H9 (cell line): ENCODE measurements at regions not wholly inside any gene's neighbourhood (a gene's known extent, or its start where the extent isn't known, plus 50 kb on each side); places are given as distances from the start of the nearest gene placed in this dataset.

ENCODE experiments used
- DNase-seq: peaks from one replicate; pipeline ENCODE4 v3.0.0-alpha.2; 2017
- H2AFZ ChIP-seq: one replicate; pipeline ENCODE4 v1.6.1; 2013; ENCODE audit warnings: mild to moderate bottlenecking, low read length, control low read depth, moderate library complexity
- H2AK5ac ChIP-seq: 2 replicates; pipeline ENCODE4 v1.6.1; 2013; ENCODE audit warnings: low read length, control low read depth, mixed read lengths; ENCODE audit not compliant: insufficient read length
- H2BK120ac ChIP-seq: one replicate; pipeline ENCODE4 v1.6.1; 2013; ENCODE audit warnings: low read depth, mild to moderate bottlenecking, low read length, control low read depth, inconsistent platforms; ENCODE audit not compliant: poor library complexity, severe bottlenecking
- H2BK12ac ChIP-seq: 2 replicates; pipeline ENCODE4 v1.6.1; 2013; ENCODE audit warnings: low read length, control low read depth, mixed read lengths, low read depth; ENCODE audit not compliant: insufficient read length
- H2BK15ac ChIP-seq: 2 replicates; pipeline ENCODE4 v1.6.1; 2013; ENCODE audit warnings: low read depth, low read length, control low read depth
- H2BK20ac ChIP-seq: one replicate; pipeline ENCODE4 v1.6.1; 2013; ENCODE audit warnings: low read depth, mild to moderate bottlenecking, low read length, control low read depth, inconsistent platforms; ENCODE audit not compliant: poor library complexity, severe bottlenecking
- H2BK5ac ChIP-seq: 2 replicates; pipeline ENCODE4 v1.6.1; 2013; ENCODE audit warnings: low read length, control low read depth, mixed read lengths; ENCODE audit not compliant: insufficient read length
- H3K14ac ChIP-seq: 2 replicates; pipeline ENCODE4 v1.6.1; 2013; ENCODE audit warnings: low read length, control low read depth; ENCODE audit not compliant: insufficient read depth
- H3K18ac ChIP-seq: 2 replicates; pipeline ENCODE4 v1.6.1; 2013; ENCODE audit warnings: low read depth, mild to moderate bottlenecking, mixed read lengths, low read length, control low read depth; ENCODE audit not compliant: insufficient read length
- H3K23ac ChIP-seq: 2 replicates; pipeline ENCODE4 v1.6.1; 2013; ENCODE audit warnings: low read length, control low read depth, mixed read lengths, low read depth; ENCODE audit not compliant: insufficient read length
- H3K23me2 ChIP-seq: 2 replicates; pipeline ENCODE4 v1.6.1; 2013; ENCODE audit warnings: low read depth, mild to moderate bottlenecking, mixed read lengths, low read length, control low read depth; ENCODE audit not compliant: insufficient read length, poor library complexity, severe bottlenecking
- H3K27ac ChIP-seq: 2 replicates; pipeline ENCODE4 v1.5.1; 2013; ENCODE audit warnings: low read length, control low read depth, mixed read lengths, low read depth; ENCODE audit not compliant: insufficient read length
- H3K27me3 ChIP-seq: 2 replicates; pipeline ENCODE4 v1.6.1; 2013; ENCODE audit warnings: low read length, control low read depth, inconsistent platforms; ENCODE audit not compliant: insufficient read depth
- H3K4ac ChIP-seq: 2 replicates; pipeline ENCODE4 v1.6.1; 2013; ENCODE audit warnings: low read depth, mild to moderate bottlenecking, control low read depth, inconsistent platforms, low read length, moderate library complexity
- H3K4me1 ChIP-seq: 2 replicates; pipeline ENCODE4 v1.6.1; 2013; ENCODE audit warnings: low read length, control low read depth, inconsistent platforms; ENCODE audit not compliant: insufficient read depth
- H3K4me2 ChIP-seq: 2 replicates; pipeline ENCODE4 v1.6.1; 2013; ENCODE audit warnings: low read length, control low read depth, mixed read lengths; ENCODE audit not compliant: insufficient read length, insufficient read depth
- H3K56ac ChIP-seq: 2 replicates; pipeline ENCODE4 v1.6.1; 2013; ENCODE audit warnings: low read depth, mild to moderate bottlenecking, mixed read lengths, low read length, control low read depth; ENCODE audit not compliant: insufficient read length
- H3K79me1 ChIP-seq: 2 replicates; pipeline ENCODE4 v1.6.1; 2013; ENCODE audit warnings: low read depth, mild to moderate bottlenecking, moderate library complexity, low read length, control low read depth, inconsistent platforms; ENCODE audit not compliant: insufficient read depth, poor library complexity, severe bottlenecking
- H3K79me2 ChIP-seq: 2 replicates; pipeline ENCODE4 v1.6.1; 2013; ENCODE audit warnings: low read length, control low read depth, inconsistent platforms; ENCODE audit not compliant: insufficient read depth
- H3K9ac ChIP-seq: 2 replicates; pipeline ENCODE4 v1.6.1; 2013; ENCODE audit warnings: low read length, control low read depth, mixed read lengths; ENCODE audit not compliant: insufficient read length; ENCODE audit errors: extremely low read depth
- H3K9me3 ChIP-seq: one replicate; pipeline ENCODE4 v1.6.1; 2013; ENCODE audit warnings: low read depth, low read length, inconsistent platforms; ENCODE audit not compliant: control insufficient read depth
- H3T11ph ChIP-seq: one replicate; pipeline ENCODE4 v1.6.1; 2013; ENCODE audit warnings: mild to moderate bottlenecking, low read length, control low read depth, inconsistent platforms
- H4K20me1 ChIP-seq: one replicate; pipeline ENCODE4 v1.6.1; 2013; ENCODE audit not compliant: control insufficient read depth, insufficient read length, insufficient read depth
- H4K5ac ChIP-seq: 2 replicates; pipeline ENCODE4 v1.6.1; 2013; ENCODE audit warnings: low read depth, mild to moderate bottlenecking, mixed read lengths, low read length, control low read depth; ENCODE audit not compliant: insufficient read length
- H4K8ac ChIP-seq: replicated peaks from 2 replicates; pipeline ENCODE4 v1.6.1; 2013; ENCODE audit warnings: low read length, control low read depth, mixed read lengths, low read depth; ENCODE audit not compliant: insufficient read length
- H4K91ac ChIP-seq: 2 replicates; pipeline ENCODE4 v1.6.1; 2013; ENCODE audit warnings: low read depth, mild to moderate bottlenecking, moderate library complexity, mixed read lengths, low read length, control low read depth; ENCODE audit not compliant: insufficient read length
- H3K27ac Mint-ChIP-seq, 3 experiments: 2 replicates in 2 of 3; 3 replicates in 1 of 3; pipeline ENCODE4 v1.8.0; 2020 to 2021; ENCODE audit warnings: mixed read lengths in 3 of 3, mild to moderate bottlenecking in 1 of 3, moderate library complexity in 1 of 3
- H3K27me3 Mint-ChIP-seq: 2 replicates; pipeline ENCODE4 v1.8.0; 2021; ENCODE audit warnings: low read depth, mild to moderate bottlenecking, moderate library complexity, mixed read lengths
- H3K36me3 Mint-ChIP-seq, 3 experiments: 2 replicates in 2 of 3; 3 replicates in 1 of 3; pipeline ENCODE4 v1.8.0; 2020 to 2021; ENCODE audit warnings: low read depth in 3 of 3, mixed read lengths in 3 of 3; ENCODE audit not compliant: insufficient read depth in 1 of 3
- H3K4me1 Mint-ChIP-seq, 2 experiments: 2 replicates each; pipeline ENCODE4 v1.8.0; 2020; ENCODE audit warnings: mixed read lengths in 2 of 2
- H3K4me3 Mint-ChIP-seq, 2 experiments: 2 replicates in 1 of 2; 3 replicates in 1 of 2; pipeline ENCODE4 v1.8.0; 2020 to 2021; ENCODE audit warnings: mild to moderate bottlenecking in 2 of 2, mixed read lengths in 2 of 2, moderate library complexity in 1 of 2
- H3K9me3 Mint-ChIP-seq, 2 experiments: 2 replicates in 1 of 2; 3 replicates in 1 of 2; pipeline ENCODE4 v1.8.0; 2020; ENCODE audit warnings: mild to moderate bottlenecking in 2 of 2, mixed read lengths in 2 of 2, moderate library complexity in 1 of 2
- CTCF ChIP-seq: fragments of 200-600 bp; sonication (generic); conservative IDR thresholded peaks from 3 replicates; pipeline ENCODE4 v1.8.0; 2021; ENCODE audit warnings: antibody characterized with exemption, mild to moderate bottlenecking
- WGBS: extraction: QIAGEN DNeasy Blood & Tissue Kit; methylation state at CpG from one replicate; pipeline ENCODE4 v1.1.7; 2013; ENCODE audit warnings: missing lambda C conversion rate, low lambda C conversion rate, mixed read lengths; ENCODE audit not compliant: insufficient read length; ENCODE audit errors: extremely low coverage; 5-methylcytosine and 5-hydroxymethylcytosine counted together

GRCh38 chr12:93011100-93011499, 82.0 kb upstream of the EEA1 start:
- no peaks in the 10 kb centered on the region for H3K9me3 ChIP-seq
- peaks cover 20 to 23% of the 10 kb centered on the region in 2 experiments for H3K4me1 Mint-ChIP-seq
- DNase-seq, result no peak

More at GRCh38 chr12:93011100-93011499, 82.0 kb upstream of the EEA1 start:
- no peak for TF ChIP-seq CTCF
- WGBS, result no CpG with 5 or more reads among the region's 10 CpGs
- Histone ChIP-seq H3K27ac (no peak overlapping the region), H3K4ac (no peak overlapping the region), H2BK15ac (no peak overlapping the region), H2BK120ac (no peak overlapping the region), H3K79me1 (no peaks in the 10 kb centered on the region), H3K23me2 (no peaks in the 10 kb centered on the region), H3K79me2 (no peaks in the 10 kb centered on the region), H2AK5ac (no peak overlapping the region), H2BK20ac (no peak overlapping the region), H4K8ac (no peak overlapping the region), H3K27me3 (no peaks in the 10 kb centered on the region), H4K20me1 (no peaks in the 10 kb centered on the region), H3K4me2 (no peak overlapping the region), H2BK12ac (no peak overlapping the region), H3K9ac (no peak overlapping the region), H4K5ac (no peak overlapping the region), H3K14ac (no peak overlapping the region), H2BK5ac (no peak overlapping the region), H3K56ac (no peak overlapping the region), H3K18ac (no peak overlapping the region), H2AFZ (no peak overlapping the region), H3K4me1 (peaks cover 3% of the 10 kb centered on the region; the same call in 1 of the 2 replicates), H3T11ph (no peak overlapping the region), H3K23ac (no peak overlapping the region), H4K91ac (no peak overlapping the region)
- H3K27ac Mint-ChIP-seq, result no peak overlapping the region
- no peaks in the 10 kb centered on the region for H3K36me3 Mint-ChIP-seq
- peaks cover 2% of the 10 kb centered on the region; the same call in 1 of the 2 replicates for H3K27me3 Mint-ChIP-seq
- H3K9me3 Mint-ChIP-seq, result no peaks in the 10 kb centered on the region
- H3K4me3 Mint-ChIP-seq, result no peak overlapping the region
